HG03342 (cell line): ENCODE measurements at regions not wholly inside any gene's neighbourhood (a gene's known extent, or its start where the extent isn't known, plus 50 kb on each side); places are given as distances from the start of the nearest gene placed in this dataset.
"Not testable (repeated sequence)": the region's sequence is repeated elsewhere in the genome, so short reads cannot be mapped to it uniquely, and the experiment has no call there.

ENCODE experiments used
- ATAC-seq: cut with Tn5 transposase; IDR thresholded peaks from one replicate; pipeline ENCODE4 v1.9.1; 2021; ENCODE audit warnings: mild to moderate bottlenecking, moderate library complexity; ENCODE audit not compliant: unreplicated experiment

GRCh38 chr14:101254805-101255764, 306.2 kb upstream of the DIO3 start:
- ATAC-seq = no peak

GRCh38 chr14:101255765-101256125, 305.6 kb upstream of the DIO3 start:
- no peak for ATAC-seq

- no peak for ATAC-seq
These were observed 305.0 kb upstream of the DIO3 start for GRCh38 chr14:101256266-101256665.

- ATAC-seq = no peak
These were observed 303.7 kb upstream of the DIO3 start for GRCh38 chr14:101257551-101257950.

- ATAC-seq = no peak
These were observed 301.5 kb upstream of the DIO3 start for GRCh38 chr14:101259748-101260147.

GRCh38 chr14:101266441-101266840, 294.9 kb upstream of the DIO3 start:
- not testable (repeated sequence) for ATAC-seq

GRCh38 chr14:101273091-101273490, 288.2 kb upstream of the DIO3 start:
- no peak for ATAC-seq

GRCh38 chr14:101276309-101277091, 284.8 kb upstream of the DIO3 start:
- no peak for ATAC-seq

GRCh38 chr14:101282418-101282817, 278.9 kb upstream of the DIO3 start:
- ATAC-seq = no peak

- no peak for ATAC-seq
These were observed 276.6 kb upstream of the DIO3 start for GRCh38 chr14:101284711-101285110.

GRCh38 chr14:101286271-101287018, 274.9 kb upstream of the DIO3 start:
- ATAC-seq = no peak

GRCh38 chr14:101288436-101289229, 272.7 kb upstream of the DIO3 start:
- ATAC-seq = no peak

- no peak for ATAC-seq
These were observed 272.0 kb upstream of the DIO3 start for GRCh38 chr14:101289230-101289690.

- no peak for ATAC-seq
These were observed 271.4 kb upstream of the DIO3 start for GRCh38 chr14:101289911-101290310.

- ATAC-seq = no peak
These were observed 270.7 kb upstream of the DIO3 start for GRCh38 chr14:101290611-101291010.

- no peak for ATAC-seq
These were observed 269.9 kb upstream of the DIO3 start for GRCh38 chr14:101291390-101291789.

GRCh38 chr14:101292448-101292847, 268.8 kb upstream of the DIO3 start:
- no peak for ATAC-seq

- ATAC-seq = no peak
These were observed 267.7 kb upstream of the DIO3 start for GRCh38 chr14:101293605-101294004.

- no peak for ATAC-seq
These were observed 267.2 kb upstream of the DIO3 start for GRCh38 chr14:101294136-101294535.

- ATAC-seq = not testable (repeated sequence)
These were observed 261.5 kb upstream of the DIO3 start for GRCh38 chr14:101299781-101300180.
